AG04450 (cell line): ENCODE measurements at regions not wholly inside any gene's neighbourhood (a gene's known extent, or its start where the extent isn't known, plus 50 kb on each side); places are given as distances from the start of the nearest gene placed in this dataset.

Experiments
- CTCF ChIA-PET: fragments of 300-600, 350-600 bp; formaldehyde crosslinking; extraction: SDS; loops from one replicate; lab custom pipeline; 2022; ENCODE audit warnings: antibody characterized with exemption, inconsistent platforms; lab: Charles Lee
- POLR2A ChIA-PET: fragments of 350-600 bp; formaldehyde crosslinking; extraction: SDS; loops from one replicate; lab custom pipeline; 2021; ENCODE audit warnings: antibody characterized with exemption, inconsistent platforms; lab: Yijun Ruan, JAX
- DNase-seq: peaks from one replicate; pipeline ENCODE4 v3.0.0-alpha.2; 2011; ENCODE audit warnings: low read depth, low spot score
- H3K27ac ChIP-seq: one replicate; pipeline ENCODE4 v1.5.1; 2012; ENCODE audit warnings: low read depth, low read length, control low read depth
- H3K27me3 ChIP-seq: one replicate; pipeline ENCODE4 v1.6.0; 2012; ENCODE audit warnings: low read length; ENCODE audit not compliant: control insufficient read depth, insufficient read depth
- H3K4me3 ChIP-seq: 2 replicates; pipeline ENCODE4 v1.5.1; 2011; ENCODE audit warnings: mild to moderate bottlenecking, low read depth, low read length, control low read depth
- H3K9me3 ChIP-seq: 2 replicates; pipeline ENCODE4 v1.5.1; 2012; ENCODE audit warnings: low read length; ENCODE audit not compliant: control insufficient read depth, insufficient read depth
- CTCF ChIP-seq: IDR thresholded peaks from 2 replicates; pipeline ENCODE4 v1.5.1; 2011; ENCODE audit warnings: low read depth, low read length, control low read depth, inconsistent platforms

- H3K9me3 ChIP-seq: no peaks in the 10 kb centered on the region
- H3K27ac ChIP-seq: no peak overlapping the region
- TF ChIP-seq CTCF: no peak
- ChIA-PET POLR2A (no interaction called here), CTCF (no interaction called here)
- no peak overlapping the region for H3K4me3 ChIP-seq
- no peak for DNase-seq
- peaks cover 3% of the 10 kb centered on the region for H3K27me3 ChIP-seq
Observed at GRCh38 chr2:6219906-6220305, 527.7 kb downstream of the SOX11 start.

GRCh38 chr2:6222296-6222695, 530.1 kb downstream of the SOX11 start:
- Histone ChIP-seq H3K9me3 (no peaks in the 10 kb centered on the region), H3K4me3 (no peak overlapping the region), H3K27me3 (peaks cover 3% of the 10 kb centered on the region), H3K27ac (no peak overlapping the region)
- DNase-seq: no peak
- ChIA-PET CTCF (no interaction called here), POLR2A (no interaction called here)
- TF ChIP-seq CTCF: no peak

- CTCF ChIA-PET: no interaction called here
- POLR2A ChIA-PET: no interaction called here
- Histone ChIP-seq H3K27ac (no peak overlapping the region), H3K9me3 (no peaks in the 10 kb centered on the region), H3K4me3 (no peak overlapping the region), H3K27me3 (peaks cover 3% of the 10 kb centered on the region)
- TF ChIP-seq CTCF: no peak
- no peak for DNase-seq
Observed at GRCh38 chr2:6224267-6224666, 532.1 kb downstream of the SOX11 start.

DNA sequence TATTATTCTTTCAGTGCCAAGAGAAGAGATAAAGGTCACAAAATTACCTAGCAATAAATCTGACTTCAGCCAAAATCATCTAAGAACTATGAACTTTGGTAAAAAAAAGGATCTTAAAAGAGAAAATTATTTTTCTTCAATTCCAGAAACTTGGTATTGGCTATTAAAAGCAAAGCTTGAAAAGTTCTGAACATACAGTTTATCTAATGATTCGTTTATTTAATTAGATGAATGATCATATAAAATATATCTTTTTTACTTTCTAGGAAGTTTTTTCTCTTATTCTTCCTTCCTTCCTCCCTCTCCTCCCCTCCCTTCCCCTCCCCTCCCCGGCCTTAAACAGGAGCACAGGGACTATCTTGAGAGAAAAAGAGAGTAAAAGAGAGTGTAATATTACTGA, 536.1 kb downstream of the SOX11 start:
- no peak for DNase-seq
- H3K27me3 ChIP-seq: peaks cover 3% of the 10 kb centered on the region
- POLR2A ChIA-PET: no interaction called here
- CTCF ChIA-PET: interaction anchor here (1.0 kb wide), 1 partner anchor 13 kb away, joined by 3 read pairs; no protein-coding TSS in a partner anchor
- H3K9me3 ChIP-seq: no peaks in the 10 kb centered on the region
- H3K4me3 ChIP-seq: no peak overlapping the region
- no peak for TF ChIP-seq CTCF
- H3K27ac ChIP-seq: no peak overlapping the region

GRCh38 chr2:6231166-6231565, 539.0 kb downstream of the SOX11 start:
- POLR2A ChIA-PET: no interaction called here
- CTCF ChIA-PET: no interaction called here
- Histone ChIP-seq H3K9me3 (no peaks in the 10 kb centered on the region), H3K27ac (no peak overlapping the region), H3K4me3 (no peak overlapping the region), H3K27me3 (no peaks in the 10 kb centered on the region)
- TF ChIP-seq CTCF: no peak
- DNase-seq: no peak
